SK-MEL-5 (cell line): ENCODE measurements at regions not wholly inside any gene's neighbourhood (a gene's known extent, or its start where the extent isn't known, plus 50 kb on each side); places are given as distances from the start of the nearest gene placed in this dataset.

ENCODE experiments used
- DNase-seq: peaks from one replicate; pipeline ENCODE4 v3.0.0-alpha.2; 2016; ENCODE audit warnings: low read depth, low spot score
- in situ Hi-C: cut with HindIII; loops from 2 replicates; pipeline ENCODE4 v1.10.0; 2016; ENCODE audit warnings: low sequenced_read_pairs, high pct_unique_total_duplicates, low pct_unique_long_range_greater_than_20kb

DNA sequence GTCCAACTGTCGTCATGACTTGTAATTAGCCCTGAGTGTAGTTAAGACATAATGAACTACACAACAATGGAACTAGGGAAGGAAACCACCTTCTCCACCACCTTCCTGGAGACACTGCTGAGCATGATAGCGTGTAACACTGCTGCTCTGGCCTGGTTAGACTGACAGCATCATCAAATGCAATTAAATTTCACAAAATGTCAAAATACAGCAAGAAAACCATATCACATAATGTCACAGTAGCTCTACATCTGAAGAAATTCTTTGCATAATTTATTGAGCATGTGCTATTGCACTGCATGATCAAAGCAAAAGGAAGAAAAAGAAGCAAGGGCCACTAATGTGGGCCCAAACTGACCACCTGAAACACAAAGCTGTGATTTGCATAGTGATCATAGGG is 321.8 kb upstream of the TMTC1 start:
- no peak for DNase-seq
- in situ Hi-C loops, result no loop called here

DNA sequence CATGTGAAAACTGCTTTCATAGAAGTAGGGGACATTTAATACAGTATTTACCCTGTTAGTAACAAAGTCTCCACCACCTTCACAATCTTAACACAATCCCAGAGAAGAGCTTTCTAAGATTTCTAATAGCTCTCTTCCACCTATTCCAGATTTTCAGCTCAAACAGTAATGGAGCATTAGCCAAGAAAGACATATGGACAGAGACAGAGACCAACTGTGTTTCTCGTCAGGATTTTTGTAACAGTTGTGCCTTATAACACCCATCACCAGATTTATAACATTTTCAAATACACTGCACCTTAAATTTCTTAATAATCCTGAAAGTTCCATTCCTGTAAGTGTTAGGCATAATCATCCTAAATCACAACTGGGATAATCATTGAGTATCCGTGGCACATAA is 321.2 kb upstream of the TMTC1 start:
- in situ Hi-C loops, result no loop called here
- DNase-seq, result no peak

DNA sequence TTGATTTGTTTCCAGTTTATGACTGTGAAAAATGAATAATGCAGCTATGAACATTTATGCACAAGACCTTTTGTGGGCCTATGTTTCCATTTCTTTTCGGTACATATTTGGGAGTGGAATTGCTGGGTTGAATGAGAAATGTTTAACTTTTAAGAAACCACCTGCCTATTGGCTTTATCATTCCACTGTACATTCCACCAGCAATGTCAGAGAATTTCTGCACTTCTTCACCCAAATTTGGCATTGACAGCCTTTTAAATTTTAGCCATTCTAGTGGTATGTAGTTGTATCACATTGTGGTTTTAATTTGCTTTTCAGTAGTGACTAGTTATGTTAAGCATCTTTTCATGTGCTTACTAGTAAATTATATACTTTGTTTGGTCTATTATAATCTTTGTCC is 317.0 kb upstream of the TMTC1 start:
- in situ Hi-C loops, result no loop called here
- DNase-seq, result no peak

DNA sequence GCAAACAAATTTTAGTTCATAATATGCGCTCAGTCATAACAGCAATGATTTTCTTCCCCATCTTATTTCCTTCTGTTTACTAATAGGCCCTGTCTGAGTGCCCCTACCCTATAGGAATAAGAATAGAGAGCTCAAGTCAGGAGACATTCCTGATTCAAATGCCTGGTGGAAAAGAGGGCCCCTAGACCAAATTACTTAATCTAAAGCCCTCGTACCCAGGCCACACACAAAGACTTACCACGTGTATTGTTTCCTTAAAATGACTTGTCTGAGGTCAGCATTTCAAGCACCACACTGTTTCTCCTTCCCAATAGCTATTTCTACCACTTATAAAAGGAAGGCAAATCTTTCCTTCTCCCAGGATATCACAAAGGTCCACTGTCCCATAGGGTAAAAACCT is 314.9 kb upstream of the TMTC1 start:
- in situ Hi-C loops, result no loop called here
- DNase-seq, result no peak

DNA sequence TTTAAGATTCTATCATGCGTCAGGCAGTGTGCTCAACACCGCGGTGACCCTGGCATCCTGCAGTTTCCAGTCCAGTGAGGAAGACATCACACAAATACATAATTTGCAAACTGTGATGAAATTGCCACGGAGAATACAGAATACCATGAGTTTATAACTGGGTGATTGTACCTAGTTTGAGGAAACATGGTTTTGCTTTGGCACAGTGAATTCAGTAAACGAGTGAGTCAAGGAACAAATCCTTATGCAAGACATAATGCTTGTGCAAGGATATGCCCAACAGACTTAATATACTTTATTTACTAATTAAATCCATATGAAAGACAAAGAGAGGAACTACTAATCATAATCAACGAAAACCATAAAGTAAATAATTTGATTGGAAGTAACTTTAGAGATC is 311.8 kb upstream of the TMTC1 start:
- in situ Hi-C loops, result no loop called here
- no peak for DNase-seq

DNA sequence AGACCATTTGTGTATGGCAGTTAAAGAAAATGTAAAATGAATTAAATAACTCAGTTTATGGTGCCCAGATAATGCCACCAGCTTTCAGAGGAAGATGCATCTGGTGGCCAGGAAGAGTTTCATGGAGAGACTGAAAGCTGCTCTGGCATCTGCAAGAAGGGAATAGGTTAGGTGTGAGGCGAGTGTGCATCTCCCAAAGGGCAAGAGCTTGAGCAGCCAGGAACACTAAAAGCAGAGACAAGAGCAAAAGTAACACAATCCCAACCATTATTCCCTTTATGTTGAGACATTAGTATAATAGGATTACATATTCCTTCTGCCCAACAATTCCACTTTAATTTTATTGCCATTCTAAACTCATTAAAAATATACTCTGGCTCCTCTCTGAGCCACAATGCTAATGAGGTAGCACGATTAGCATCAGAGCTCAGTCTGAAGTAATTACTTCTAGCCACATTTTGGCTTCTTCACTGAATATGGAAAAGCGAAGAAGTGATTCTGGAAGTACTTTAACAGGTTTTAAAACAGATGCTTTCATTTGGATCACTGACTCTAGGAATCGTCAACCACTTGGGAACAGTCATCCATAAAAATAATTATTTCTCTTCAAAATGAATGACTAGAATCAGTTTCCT is 309.4 kb upstream of the TMTC1 start:
- in situ Hi-C loops, result no loop called here

DNA sequence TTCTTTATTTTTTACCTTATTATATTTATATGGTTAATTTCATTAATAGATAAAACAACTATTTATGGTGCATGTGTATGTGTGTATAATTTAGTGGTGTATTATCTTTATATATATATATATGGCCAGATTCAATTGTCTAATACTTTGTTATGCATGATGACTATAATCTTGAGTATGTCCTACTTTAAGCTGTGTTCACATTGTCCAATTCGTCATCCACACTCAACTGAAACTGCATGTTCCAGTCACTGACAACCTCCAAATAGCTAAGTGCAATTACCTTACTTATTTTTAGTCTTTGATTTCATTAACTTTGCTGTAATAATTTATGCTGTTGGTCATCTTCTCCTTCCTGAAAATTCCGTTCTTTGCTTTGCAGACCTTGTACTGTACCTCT is 306.5 kb upstream of the TMTC1 start:
- in situ Hi-C loops, result no loop called here
- no peak for DNase-seq

More for the DNA sequence above, 309.4 kb upstream of the TMTC1 start:
- no peak for DNase-seq

DNA sequence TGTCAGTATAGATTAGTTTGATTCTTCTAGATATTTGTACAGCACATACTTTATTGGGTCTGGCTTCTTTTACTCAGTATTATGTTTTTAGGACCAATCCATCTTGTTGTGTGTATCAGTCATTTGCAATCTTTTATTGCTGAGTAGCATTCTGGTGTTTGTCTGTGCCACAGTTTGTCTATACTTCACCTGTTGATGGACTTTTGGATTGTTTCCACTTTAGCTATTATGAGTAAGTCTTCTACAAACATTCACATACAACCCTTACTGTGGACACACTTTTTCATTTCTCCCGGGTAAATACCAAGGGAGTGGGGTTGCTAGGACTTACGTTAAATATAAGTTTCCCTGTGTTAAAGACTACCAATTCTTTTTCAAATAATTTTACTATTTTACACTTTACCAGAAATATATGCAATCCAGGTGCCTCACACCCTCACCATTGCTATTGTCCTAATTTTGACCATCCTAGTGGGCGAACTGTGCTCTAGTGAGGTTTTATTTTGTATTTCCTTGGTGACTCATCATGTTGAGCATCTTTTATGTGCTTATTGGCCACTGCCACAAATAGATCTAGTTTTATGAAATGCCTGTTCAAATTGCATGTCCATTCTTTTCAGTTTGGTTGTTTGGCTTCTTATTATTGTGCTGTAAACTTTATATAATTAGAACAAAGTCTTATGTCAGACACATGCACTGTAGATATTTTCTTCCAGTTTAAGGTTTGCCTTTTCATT is 304.7 kb upstream of the TMTC1 start:
- DNase-seq, result no peak
- in situ Hi-C loops, result no loop called here

DNA sequence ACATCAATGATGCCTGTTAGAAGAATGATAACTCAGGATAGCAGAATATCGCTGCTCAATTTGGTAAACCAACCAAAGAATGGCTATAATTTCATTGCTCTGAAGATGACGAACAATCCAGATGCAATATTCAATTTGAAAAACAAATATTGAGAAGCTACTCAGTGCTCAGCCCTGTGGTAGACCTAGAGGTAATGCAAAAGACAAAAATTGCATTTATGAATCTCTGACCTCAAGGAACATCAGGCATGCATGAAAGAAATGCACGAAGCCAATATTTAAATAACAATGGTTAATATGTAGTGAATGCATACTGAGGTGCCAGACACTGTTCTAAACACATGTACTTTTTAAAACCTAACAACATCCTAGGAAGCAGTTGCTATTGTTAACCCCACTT is 298.6 kb upstream of the TMTC1 start:
- DNase-seq, result no peak
- in situ Hi-C loops, result no loop called here

DNA sequence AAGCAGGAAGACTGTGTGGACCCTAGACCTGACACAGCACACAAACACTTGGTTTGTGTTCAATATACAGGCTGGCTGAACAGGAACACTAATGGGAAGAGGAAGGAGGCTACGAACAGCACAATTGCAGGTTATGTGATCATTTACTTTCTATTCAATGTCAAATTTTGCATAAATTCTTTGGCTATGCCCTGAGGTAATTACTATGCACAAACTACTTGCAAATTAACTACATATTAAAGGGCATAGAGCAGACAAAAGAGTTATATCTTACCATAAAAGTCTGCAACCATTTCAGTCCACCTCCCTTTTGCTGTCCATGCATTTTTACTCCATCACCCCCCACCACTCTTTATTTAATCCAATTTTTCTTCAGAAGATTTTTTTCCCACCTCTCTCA is 291.2 kb upstream of the TMTC1 start:
- DNase-seq, result no peak
- in situ Hi-C loops, result no loop called here

DNA sequence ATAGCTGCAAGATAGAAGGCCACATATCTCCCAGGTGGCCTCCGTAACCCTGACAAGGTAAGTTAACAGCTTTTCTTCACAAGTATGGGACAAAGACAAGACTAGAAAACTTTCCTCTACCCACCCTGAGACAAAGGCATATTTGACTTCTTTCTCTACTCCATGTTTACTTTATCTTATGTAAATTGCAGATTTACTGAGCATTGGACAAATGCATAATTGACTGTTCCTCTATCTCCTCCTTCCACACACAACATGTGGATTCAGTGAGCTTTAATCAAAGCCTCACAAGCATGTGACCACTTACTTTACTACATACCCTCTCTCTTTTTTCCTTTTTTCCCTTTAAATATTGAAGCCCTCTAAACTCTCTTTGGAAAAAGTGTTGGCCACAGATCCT is 289.1 kb upstream of the TMTC1 start:
- in situ Hi-C loops, result no loop called here
- DNase-seq, result no peak

DNA sequence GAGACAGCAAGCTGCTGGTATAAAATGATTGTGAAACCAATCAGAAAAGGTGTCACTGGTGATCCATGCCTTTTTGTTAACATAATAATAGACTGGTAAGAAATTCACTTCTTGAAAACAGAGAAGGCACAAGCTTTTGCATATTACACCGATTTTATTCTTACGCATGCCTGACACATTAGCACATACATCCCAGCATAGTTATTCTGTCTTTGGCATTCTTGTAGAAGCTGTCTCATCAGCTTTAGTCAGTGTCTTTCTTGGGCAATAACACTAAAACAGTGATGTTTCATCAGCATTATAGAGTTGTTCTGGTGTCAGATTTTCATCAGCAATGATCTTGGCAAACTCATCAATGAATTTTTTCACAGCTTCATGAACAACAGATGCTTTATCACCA is 283.4 kb upstream of the TMTC1 start:
- no peak for DNase-seq
- in situ Hi-C loops, result no loop called here

DNA sequence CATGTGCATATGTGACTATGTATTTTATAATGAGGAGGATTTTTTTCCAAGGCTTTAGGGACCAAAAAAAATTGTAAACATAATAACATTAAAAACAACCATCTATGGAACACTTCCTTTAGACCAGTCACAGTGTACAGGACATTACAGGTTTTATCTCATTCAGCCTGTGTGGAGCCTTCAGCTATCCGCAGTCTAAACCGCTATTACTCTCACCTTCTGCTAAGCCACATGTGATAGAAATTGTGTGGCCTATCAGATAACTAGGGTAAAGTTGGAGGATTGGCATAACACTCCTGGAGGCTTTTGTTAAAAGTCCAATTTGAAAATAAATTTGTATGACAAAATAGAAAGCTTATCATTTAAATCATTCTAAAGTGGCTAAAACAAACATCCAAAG is 281.2 kb upstream of the TMTC1 start:
- in situ Hi-C loops, result no loop called here
- DNase-seq, result no peak

DNA sequence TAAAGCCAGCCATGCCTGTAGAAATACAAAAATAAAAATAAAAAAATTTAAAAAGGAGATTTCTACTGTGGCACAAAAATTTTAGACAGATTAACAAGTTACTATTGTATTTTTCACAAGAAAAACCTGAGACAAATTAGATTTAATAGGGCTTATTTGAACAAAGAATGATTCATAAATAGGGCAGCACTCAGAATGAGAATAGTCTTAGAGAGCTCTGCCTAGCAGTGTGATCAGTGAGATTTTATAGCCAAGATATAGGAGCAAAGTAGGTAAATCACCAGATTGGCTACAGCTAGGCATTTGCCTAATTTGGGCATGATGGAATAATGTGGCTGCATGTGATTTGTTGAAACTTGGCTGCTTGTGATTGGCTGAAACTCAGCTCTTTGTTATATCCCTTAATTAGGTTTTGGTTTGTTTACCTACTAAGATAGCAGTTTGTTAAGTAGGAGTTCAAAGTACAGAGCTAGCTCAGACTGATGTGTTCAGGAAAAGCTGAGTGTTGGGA is 279.7 kb upstream of the TMTC1 start:
- no peak for DNase-seq
- in situ Hi-C loops, result no loop called here

DNA sequence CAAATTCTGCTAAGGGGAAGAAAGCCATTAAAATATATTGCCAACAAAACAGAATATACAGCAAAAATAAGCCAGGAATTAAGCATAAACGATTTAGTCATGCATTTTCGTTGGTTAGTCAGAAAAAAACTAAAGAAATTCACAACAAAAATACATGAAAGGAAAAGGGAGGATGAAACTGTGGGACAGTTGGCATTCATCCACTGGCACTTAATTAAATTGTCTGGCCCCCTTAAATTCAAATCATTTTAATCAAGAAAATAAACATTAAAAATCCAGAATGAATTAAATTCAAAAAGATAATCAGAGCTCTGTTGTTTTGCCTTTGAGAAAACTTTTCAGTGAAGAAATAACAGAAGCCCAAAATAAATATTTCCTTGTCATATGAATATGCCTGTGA is 264.6 kb upstream of the TMTC1 start:
- no peak for DNase-seq
- in situ Hi-C loops, result no loop called here

DNA sequence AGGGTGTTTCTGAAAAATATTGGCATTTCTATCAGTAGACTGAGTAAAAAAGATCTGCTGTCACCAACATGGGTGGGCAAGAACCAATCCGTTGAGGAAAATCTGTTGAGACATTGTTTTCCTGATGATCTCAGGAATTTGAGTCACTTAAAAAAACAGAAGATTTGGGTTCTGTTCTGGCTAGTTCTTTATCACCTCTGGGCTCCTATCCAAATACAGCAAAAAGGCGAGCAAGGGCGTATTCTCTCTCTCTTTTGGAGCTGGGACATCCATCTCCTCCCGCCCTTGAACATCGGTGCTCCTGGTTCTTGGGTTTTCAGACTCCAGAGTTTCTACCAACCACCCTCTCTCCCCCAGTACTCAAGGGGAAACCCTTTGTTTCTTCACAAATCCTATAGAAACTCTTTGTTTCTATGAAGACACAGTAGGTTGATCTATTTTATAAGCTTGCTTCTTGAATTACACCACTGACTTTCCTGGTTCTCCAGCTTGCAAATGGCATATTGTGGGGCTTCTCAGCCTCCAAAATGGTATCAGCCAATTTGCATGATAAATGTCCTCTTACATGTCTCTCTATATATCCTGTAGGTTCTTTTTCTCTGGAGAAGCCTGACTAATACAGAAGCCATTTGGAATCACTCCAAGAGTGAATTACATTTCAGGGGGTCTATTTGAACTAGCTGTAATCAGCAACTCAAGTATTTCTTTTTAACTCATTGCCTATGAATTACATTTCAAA is 263.9 kb upstream of the TMTC1 start:
- DNase-seq, result no peak
- in situ Hi-C loops, result no loop called here

DNA sequence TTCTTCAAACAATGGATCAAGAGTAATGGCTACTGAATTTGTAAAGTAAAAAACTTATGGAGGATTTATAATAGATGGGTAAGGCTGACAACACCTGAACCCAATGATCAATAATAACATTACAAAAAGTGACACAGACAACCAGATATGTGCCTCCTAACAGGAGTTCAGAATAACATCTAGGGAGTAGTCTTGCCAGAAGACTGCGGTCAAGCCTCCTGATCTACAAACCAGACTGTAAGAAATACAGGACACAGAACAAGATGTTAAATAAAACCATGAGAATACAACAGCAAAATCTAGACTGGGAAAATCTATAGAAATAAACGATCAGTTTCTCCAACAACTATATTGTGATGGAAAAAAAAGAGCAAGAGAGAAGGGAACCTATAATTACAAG is 262.6 kb upstream of the TMTC1 start:
- no peak for DNase-seq
- in situ Hi-C loops, result no loop called here

DNA sequence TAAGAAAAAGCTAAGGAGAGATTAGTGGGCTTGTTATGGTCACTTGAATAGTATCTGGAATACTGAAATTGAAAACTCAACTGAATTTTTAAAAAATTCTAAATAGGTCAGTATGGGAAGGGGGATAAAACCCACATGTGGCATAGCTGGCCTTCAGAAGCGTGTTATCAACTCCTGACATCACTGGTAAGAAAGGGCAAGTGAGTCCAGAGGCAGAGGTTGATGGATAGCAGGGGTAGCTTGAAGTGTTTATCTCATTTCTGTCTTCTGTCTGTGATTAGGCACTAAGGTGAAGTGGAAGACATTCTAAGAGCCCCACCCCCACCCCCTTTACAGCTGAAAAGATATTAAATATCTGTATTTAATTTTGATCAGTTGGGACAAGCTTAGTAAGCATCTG is 261.4 kb upstream of the TMTC1 start:
- in situ Hi-C loops, result no loop called here
- DNase-seq, result no peak

DNA sequence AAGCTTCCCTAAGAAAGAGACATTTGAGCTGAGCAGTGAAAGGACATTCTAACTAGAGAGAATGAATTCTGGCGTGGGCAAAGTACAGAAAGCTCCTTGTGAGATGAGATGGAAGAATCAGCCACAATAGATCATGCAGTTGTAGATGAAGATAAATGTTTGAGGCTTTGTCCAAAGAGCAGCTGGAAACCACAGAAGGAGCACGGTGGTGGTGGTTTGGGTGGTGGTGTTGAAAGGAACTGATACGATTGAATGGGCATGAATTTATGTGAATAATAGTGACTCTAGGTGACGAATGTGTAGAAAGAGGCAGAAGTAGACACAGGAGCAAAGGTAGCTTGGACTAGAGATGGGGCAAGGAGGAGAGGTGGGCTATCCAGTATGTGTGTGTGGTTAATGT is 260.5 kb upstream of the TMTC1 start:
- in situ Hi-C loops, result no loop called here

More for the DNA sequence above, 260.5 kb upstream of the TMTC1 start:
- DNase-seq, result no peak
